ENCODE measurements at regions not wholly inside any gene's neighbourhood (a gene's known extent, or its start where the extent isn't known, plus 50 kb on each side); places are given as distances from the start of the nearest gene placed in this dataset.
"Not testable (repeated sequence)": the region's sequence is repeated elsewhere in the genome, so short reads cannot be mapped to it uniquely, and the experiment has no call there.

DNA sequence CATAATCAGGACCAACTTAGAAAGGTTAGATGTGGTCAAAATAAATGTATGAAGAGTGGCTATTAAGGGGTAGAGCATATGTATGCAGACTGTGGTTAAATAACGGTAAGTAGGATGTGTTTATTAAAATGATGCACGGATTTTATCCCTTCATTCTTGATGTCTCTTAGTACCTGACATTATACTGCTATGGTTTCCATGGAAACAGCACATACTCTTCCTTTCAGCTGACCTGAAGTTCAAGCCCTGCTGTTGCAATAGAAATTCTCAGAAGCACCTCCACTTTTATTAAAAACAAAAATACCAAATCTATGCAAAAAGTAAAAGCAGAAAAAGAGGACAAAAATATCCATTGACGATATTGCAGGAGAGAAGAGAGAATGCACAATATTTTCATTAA lies 381.4 kb downstream of the RWDD3 start:
- DNase-seq: no peak

DNA sequence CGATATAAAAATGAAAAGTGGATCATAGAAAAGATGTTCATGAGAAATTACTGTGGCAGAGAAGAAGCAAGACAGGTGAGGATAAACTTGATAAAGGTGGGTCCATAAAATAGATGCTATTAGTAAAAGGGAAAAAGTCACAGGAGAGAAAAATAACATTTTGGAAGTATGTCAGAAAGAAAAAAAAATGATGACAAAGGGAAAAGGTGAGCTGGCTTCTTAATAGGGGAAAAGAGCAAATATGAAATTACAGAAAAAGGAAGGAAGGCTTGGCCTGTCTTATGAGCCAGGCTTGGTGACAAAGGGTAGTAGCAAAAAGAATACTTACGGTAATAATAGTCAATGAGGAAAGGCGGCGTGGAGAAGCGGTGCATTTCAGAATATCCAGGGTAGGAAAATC lies 386.1 kb downstream of the RWDD3 start:
- no peak for DNase-seq

DNA sequence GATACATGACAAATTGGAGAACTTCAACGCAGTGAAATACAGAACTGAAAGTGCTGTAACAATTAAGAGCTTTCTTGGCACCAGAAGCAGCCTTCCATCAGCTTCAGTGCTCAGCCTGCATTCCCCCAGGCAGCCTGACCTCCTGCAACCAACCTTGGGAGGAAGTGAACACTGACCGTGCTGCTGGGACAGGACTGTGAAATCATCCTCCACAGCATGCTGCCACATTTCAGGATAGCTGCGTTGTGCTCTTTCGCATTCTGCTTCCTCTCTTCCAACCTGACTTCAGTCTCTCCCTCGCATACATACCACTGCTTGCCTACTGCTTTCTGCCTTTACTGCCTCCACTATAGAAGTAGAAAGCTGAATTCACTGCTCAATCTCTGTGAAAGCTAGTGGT lies 388.6 kb downstream of the RWDD3 start:
- DNase-seq: no peak

DNA sequence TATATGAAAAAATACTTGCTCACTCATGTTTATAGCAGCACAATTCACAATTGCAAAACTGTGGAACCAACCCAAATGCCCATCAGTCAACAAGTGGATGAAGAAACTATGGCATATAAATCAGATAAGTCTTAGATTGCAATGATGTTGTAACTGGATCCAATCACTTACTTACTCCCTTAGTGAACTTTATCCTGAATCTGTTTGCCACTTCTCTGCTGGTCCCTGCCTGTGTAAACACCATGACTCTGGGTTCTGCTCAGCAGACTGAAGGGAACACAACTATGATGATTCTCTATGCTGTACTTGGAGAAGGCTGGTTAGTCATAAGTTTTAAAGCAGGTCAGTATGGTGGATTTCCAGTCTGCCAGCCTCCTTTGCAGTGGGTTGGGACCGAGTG lies 391.2 kb downstream of the RWDD3 start:
- DNase-seq: no peak

DNA sequence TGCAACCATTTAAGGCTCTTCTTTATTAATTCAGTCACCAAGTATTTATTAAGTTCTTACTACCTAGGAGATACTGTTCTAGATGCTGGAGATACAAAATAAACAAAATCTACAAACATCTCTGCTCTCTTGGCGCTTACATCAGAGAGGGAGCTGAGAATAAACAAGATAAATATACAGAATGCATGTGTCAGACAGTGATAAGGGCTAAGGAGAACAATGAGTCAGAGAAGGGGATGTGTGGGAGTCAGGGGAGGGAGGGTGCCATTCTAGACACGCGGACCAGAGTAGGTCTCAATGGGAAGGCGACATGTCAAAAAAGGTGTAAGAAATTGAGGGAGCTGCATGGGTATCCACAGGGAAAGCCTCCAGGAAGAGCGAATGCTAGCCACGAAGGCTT lies 393.2 kb downstream of the RWDD3 start:
- DNase-seq: no peak

DNA sequence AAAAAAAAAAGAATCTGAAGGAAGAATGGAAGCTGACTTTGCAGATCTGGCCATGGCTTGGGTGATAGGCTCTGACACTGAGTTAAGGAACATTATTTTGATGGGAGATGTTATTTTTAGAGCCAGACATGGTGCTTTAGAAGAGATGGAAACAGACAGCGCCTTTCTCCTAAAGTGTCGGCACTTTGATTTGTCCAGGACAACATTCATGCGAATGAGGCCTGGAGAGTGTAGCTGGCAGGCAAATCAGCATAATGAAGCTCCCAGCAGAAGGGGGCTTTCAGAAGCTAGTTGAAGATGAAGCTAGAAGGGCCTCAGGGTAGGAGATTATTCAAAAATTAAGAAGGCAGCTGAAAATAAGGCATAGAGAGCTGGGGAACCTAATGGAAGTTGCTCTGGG lies 397.7 kb downstream of the RWDD3 start:
- no peak for DNase-seq

DNA sequence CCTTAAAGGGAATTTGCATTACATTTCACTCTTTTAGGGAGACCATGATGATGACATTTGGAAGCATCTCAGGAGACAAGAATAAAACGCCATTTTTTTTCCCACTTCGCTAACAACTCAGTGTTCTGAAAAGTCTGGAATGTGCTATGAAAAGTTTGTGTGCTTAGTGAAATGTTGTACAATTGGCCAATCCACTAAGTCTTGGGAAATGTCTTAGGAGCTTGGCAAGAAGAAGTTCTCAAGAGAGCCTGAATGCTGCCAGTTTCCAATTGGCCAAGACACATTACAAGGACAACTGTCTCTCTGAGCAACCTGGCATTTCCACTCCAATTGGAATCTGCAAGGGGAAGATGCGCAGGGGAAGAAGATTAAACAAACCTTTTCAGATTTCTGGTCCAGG lies 401.8 kb downstream of the RWDD3 start:
- DNase-seq: no peak

DNA sequence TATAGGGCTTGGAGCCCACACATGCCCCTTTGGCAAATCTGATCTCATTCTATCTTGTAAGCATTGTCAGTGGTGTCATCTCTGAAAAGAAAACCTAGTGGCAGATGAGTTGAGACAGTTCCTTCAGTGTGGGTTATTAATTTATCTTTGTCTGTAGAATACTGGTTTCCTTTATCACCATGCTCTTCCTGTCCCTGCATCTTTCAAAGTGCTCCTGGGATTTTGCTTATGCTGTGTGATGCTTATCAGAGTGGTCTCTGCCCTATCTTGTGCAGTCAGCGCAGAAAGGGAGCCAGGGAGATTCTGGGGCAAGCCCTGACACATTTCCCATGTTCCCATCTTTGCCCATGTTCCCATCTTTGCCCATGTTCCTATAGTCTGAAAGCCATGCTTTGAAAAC lies 402.9 kb downstream of the RWDD3 start:
- no peak for DNase-seq

DNA sequence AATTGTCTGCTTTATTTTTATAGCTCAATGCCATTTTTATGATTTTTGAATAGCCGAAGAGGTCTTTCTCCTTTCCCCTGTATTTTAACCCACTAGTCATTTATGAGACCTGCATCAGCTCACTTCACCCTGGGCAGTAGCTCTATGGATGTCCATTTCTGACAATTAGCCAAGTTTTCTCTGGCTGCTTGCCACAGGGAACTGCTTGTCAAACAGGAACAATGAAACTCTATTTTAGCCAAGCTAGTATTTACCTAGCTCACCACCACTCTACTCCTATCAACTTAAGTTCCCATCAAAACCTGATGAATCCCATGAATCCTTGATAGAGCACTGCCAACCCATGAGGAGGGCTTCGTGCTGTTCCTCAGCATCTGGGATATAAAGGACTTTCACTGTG lies 406.7 kb downstream of the RWDD3 start:
- DNase-seq: no peak

DNA sequence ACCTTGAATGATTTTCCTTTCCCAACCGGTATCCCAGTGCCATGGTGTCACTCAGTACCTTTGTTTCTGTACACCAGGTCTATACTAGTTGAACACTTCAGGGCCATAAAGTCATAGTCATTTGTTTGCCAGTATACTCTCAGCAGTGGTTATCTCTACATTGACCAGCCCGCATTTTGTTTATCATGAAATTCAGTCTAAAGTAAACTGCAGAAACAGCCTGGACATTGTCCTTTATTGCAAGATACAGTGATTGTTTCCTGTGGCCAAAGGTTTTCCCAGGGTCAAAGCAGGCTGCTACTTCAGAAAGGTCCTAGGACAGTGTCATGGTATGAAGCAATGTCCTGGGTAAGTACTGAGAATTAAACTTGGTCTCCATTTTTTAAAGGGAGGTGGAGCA lies 407.4 kb downstream of the RWDD3 start:
- DNase-seq: no peak

DNA sequence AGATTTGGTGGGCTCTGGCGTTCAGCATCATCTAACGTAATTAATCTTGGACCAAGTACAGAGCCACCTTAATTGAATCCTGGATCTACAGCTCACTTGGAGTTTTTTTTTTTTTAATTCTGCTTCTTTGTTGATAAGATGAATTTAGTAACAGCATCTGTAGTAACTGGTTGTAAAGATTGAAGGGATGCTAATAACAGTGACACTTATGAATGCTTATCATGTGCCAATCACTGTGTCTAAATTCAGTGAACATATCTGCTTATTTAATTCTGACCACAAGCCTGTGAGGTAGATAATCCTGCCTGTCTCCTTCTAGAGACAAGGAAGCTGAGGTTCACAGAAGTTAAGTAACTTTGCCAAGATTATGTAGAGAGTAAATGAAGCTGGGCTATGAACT lies 408.0 kb downstream of the RWDD3 start:
- DNase-seq: no peak

DNA sequence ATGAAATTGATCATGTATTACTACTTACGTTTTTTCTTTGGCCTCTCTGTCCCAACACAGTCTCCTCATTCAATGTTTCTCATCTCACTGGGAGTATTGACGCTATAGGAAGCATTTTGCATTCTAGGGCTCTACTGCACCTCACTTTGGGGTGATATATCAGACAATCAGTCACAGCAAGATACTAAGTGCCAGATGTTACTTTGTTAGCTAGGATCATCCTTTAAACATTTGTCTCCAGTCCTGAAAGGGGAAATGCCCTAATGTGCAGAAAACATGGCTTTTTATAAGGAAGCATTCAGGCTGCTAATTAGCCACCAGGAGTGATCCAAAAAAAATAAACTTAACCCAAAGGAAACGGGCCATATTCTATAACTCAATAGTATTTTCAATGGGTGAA lies 409.1 kb downstream of the RWDD3 start:
- no peak for DNase-seq

DNA sequence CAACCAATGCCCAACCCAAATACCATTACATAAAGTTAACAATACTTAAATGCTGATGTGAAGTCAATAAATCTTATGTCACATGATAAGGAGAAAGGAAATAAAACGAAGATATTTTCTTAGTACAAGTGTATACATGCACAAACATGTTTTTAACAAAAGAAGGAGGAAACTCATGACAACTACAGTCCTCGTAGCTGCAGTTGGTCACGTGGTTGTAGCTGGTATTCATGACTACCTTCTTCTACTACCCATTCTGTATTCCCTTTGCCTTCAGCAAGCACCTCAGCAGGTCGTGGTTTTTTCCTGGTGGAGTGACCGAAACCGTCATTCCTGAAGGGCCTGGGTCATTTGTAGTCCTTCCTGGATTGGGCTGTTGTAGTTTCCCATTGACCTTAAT lies 411.1 kb downstream of the RWDD3 start:
- not testable (repeated sequence) for DNase-seq

DNA sequence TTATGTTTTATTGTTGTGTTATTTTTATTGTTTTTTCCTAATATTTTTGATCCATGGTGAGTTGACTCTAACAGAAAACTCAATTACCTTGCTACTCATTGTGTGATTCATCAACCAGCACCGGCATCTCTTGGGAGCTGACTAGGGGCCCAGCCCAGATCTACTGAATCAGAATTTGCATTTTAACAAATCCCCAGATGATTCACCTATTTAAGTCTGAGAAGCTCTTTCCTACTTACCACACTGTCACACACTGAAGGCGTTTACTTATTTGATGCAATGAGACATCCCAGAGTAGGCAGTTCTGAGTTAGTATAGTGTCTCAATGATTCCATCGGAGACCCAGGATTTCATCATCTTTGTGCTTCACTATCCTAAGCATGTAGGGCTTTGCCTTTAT lies 416.6 kb downstream of the RWDD3 start:
- no peak for DNase-seq

DNA sequence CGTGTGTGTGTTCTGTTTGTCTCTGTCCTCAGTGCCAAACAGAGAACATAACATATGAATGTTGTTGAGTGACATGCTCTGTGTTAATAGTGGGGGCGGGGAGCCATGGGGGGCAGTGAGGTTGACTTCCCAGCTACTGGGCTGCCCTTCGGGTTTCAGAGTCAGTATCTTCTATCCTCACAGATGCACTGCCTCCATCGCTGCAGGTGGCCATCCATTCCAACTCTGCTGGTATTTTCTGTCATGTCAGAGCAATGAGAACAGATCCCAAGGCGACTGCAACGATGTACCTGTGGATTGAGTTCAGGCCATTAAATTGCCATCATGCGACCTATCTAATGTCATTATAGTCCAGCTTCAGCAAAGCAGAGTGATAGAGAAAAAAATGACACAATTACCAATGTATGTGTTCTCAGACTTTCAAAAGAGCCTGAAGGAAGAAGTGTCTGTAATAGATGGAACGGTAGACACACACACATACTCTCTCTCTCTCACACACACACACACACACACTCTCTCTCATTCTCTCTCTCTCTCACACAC lies 418.5 kb downstream of the RWDD3 start:
- DNase-seq: no peak

DNA sequence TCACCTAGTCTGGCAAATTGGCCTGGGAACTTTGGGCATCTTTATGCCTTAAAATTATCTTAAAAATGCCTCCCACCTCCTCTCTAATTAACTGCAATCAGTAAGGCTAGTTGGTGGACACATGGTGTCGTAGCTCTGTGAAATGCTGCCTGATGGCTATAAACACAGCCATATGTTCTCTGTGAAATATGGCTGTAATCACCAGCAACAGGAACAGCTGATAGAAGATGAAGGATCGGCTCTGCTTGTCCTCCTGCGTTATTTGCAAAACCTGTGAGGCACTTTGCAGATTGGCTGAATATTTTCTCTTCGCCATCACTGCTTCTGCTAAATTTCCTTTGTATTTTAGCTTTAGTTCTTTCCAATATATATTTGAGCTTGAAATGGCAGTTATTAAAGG lies 419.6 kb downstream of the RWDD3 start:
- no peak for DNase-seq

DNA sequence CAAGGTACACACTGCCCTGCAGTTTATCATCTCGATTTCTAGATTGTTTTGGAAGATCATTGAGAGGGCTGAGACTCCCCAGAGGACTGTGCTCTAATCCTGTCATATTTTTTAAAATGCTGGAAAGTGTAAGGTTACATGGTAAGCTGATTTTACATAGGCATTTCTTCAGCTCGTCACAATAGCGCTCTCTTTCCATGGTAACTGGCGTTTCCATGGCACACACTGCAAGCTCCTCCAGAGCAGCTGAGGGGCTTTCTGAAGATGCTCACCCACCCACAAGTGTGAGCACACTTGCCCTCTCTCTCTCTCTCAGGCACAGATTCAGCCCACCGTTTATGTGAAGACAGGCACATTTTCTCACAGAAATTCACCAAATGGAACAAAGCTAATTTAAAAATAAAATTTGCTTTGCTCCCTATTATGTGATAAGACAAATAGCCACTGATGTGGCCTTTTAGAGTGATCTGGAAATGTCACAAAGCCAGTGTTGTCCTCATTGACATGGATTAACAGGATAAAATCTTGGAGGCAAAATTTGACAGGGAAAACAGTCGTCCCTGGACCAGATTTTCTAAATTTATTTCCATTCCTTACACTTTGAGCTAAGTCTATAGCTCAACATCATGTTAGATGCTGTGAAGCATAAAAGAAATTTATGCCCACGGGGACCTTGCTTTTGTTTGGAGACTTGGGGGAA lies 421.5 kb downstream of the RWDD3 start:
- DNase-seq: no peak

DNA sequence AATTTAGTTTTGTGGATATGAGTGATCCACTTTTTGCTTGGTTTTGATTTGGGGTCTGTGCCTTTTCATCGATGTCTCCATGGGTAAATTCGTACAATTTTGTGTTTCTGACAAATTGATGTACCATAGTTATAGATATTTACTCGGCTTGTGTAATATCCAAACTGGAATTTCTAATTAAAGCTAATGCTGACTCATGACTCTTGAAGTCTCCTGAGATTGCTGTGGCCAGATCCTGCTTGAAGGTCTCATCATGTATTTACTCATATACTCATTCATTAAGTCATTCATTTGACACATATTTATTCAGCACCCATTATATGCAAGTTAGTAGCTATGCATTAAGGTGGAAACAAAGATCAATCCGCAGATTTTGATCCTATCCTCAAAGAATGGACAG lies 423.2 kb downstream of the RWDD3 start:
- no peak for DNase-seq

DNA sequence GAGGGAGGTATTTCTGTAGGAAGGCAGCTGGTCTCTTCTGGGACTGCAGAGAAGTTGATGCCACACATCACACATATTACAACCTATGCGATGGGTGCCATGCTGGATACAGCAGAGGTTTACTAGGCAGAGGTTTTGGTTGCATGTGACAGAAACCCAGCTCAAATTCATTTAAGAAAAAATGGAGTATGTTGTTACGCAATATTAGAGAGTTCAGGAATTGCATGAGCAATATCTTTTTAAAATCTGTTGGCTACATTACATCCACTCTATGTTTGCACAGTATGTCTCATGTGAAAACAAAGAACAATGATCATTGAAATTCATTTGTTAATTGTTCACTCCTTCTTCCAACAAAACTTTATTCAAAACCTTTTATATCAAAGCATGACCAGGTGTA lies 425.2 kb downstream of the RWDD3 start:
- DNase-seq: no peak

DNA sequence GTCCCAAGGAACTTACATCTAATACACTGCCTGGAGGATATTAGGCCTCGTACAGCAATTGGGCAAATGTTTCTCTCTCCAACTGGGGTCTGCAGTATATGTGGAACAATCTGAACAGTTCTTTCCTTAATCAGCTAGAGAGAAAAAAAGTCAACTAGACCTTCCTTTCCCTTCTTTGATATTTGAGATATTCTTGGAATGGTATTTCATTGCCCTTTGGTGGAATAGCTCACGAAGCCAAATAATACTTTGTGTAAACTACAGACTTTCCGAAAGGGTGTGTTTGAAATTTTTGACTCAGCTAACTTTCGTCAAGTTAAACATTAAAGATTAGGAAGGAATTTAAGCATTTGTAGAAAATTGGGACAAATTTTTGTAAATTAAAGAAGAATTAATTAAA lies 425.6 kb downstream of the RWDD3 start:
- no peak for DNase-seq

DNA sequence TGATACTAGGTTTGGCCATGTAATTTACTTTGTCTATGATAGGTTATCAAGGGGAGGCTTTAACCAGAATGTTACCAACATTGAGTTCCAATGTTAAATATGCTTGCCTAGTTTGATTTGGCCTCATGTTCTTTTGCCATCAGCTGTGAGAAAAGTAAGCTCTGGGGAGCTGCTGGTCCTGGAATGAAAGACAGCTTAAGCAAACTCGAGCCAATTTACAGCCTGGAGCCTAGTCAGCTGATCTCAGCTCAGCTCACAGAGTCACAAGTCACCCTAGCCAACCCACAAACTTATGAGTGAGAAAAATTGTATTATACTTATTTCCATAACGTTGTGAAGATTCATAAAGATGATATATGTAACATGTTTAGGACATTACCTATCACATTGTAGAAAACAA lies 426.7 kb downstream of the RWDD3 start:
- no peak for DNase-seq

DNA sequence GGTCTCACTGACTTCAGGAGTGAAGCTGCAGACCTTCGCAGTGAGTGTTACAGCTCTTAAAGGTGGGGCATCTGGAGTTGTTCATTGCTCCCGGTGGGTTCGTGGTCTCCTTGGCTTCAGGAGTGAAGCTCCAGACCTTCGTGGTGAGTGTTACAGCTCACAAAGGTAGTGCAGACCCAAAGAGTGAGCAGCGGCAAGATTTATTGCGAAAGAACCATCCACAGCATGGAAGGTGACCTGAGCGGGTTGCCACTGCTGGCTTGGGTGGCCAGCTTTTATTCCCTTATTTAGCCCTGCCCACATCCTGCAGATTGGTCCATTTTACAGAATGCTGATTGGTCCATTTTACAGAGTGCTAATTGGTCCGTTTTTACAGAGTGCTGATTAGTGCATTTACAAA lies 429.5 kb downstream of the RWDD3 start:
- not testable (repeated sequence) for DNase-seq

DNA sequence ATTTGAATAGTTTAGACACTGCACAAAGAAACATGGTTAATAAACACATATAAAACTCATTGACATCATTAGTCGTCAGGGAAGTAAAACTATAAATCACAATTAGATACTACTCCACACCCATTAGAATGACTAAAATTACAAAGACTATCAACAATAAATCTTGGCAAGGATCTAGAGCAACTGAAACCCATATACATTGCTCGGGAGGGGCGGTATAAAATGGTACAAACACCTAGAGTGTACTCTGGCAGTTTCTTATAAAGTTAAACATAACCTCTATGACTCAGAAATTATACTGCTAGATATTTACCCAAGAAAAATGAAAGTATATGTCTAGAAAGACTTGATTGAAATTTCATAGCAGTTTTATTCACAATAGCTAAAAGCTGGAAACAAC lies 434.2 kb downstream of the RWDD3 start:
- DNase-seq: no peak

DNA sequence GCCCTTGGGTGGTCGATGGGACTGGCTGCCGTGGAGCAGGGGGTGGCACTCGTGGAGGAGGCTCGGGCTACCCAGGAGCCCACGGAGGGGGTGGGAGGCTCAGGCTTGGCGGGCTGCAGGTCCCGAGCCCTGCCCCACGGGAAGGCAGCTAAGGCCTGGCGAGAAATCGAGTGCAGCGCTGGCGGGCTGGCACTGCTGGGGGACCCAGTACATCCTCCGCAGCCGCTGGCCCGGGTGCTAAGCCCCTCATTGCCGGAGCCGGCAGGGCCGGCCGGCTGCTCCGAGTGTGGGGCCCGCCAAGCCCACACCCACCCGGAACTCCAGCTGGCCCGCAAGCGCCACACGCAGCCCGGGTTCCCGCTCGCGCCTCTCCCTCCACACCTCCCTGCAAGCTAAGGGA lies 435.6 kb downstream of the RWDD3 start:
- DNase-seq: not testable (repeated sequence)

DNA sequence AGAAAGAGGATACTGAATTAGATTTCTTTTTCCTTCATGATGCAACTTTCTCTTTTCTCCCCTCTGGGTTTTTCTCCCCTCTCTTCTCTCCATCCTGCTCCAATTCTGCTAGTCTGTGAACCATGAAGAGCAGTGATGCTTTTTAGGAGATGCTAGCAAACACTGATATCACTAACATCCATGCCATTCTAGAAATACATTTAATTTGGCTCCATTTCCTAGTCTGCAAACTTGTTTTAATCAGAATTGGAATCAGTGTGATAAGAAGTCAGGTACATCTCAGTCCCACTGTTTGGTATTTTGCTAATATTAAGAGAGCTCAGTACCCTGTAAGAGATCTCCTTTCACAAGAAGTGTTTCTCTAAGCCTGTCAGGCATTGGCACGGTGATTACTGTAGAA lies 437.1 kb downstream of the RWDD3 start:
- no peak for DNase-seq
